ENCODE measurements at regions not wholly inside any gene's neighbourhood (a gene's known extent, or its start where the extent isn't known, plus 50 kb on each side); places are given as distances from the start of the nearest gene placed in this dataset.

- 82% methylated on average over 1 of the region's 1 CpG; no CpG with 5 or more reads in 1 of the 2 experiments for WGBS, 2 experiments
- no peaks in the 10 kb centered on the region for H3K27me3 ChIP-seq (ENCODE audit: control insufficient read depth, insufficient read depth, low read length, poor library complexity, severe bottlenecking)
- H3K27ac ChIP-seq (ENCODE audit: insufficient read depth, low read depth, low read length, poor library complexity, severe bottlenecking), result no peak overlapping the region
Measured at GRCh38 chr9:27765266-27766072, 192.2 kb upstream of the C9orf72 start.

GRCh38 chr9:27766073-27766835 is 193.0 kb upstream of the C9orf72 start:
- Histone ChIP-seq H3K27ac (ENCODE audit: insufficient read depth, low read depth, low read length, poor library complexity, severe bottlenecking) (no peak overlapping the region), H3K27me3 (ENCODE audit: control insufficient read depth, insufficient read depth, low read length, poor library complexity, severe bottlenecking) (no peaks in the 10 kb centered on the region)
- 79 to 91% methylated on average over 3 of the region's 3 CpGs for WGBS, 2 experiments

More at GRCh38 chr9:27765266-27766072, 192.2 kb upstream of the C9orf72 start:
- peaks cover 3% of the 10 kb centered on the region for H3K4me1 ChIP-seq (ENCODE audit: control insufficient read depth, insufficient read depth, low read length)
- H3K4me3 ChIP-seq (ENCODE audit: insufficient read depth, low read depth, low read length), result no peak overlapping the region
- H3K36me3 ChIP-seq (ENCODE audit: control insufficient read depth, insufficient read depth, low read length), result no peaks in the 10 kb centered on the region
- H3K9me3 ChIP-seq (ENCODE audit: control insufficient read depth, low read length), result no peaks in the 10 kb centered on the region

GRCh38 chr9:27768781-27769180 is 195.5 kb upstream of the C9orf72 start:
- H3K9me3 ChIP-seq (ENCODE audit: control insufficient read depth, low read length), result no peaks in the 10 kb centered on the region
- no peak overlapping the region for H3K4me3 ChIP-seq (ENCODE audit: insufficient read depth, low read depth, low read length)
- no peaks in the 10 kb centered on the region for H3K36me3 ChIP-seq (ENCODE audit: control insufficient read depth, insufficient read depth, low read length)
- H3K27ac ChIP-seq (ENCODE audit: insufficient read depth, low read depth, low read length, poor library complexity, severe bottlenecking), result no peak overlapping the region
- peaks cover 15% of the 10 kb centered on the region for H3K4me1 ChIP-seq (ENCODE audit: control insufficient read depth, insufficient read depth, low read length)
- H3K27me3 ChIP-seq (ENCODE audit: control insufficient read depth, insufficient read depth, low read length, poor library complexity, severe bottlenecking), result no peaks in the 10 kb centered on the region
- WGBS, 2 experiments, result 86 to 96% methylated on average over 2 to 3 of the region's 3 CpGs

More at GRCh38 chr9:27766073-27766835, 193.0 kb upstream of the C9orf72 start:
- no peaks in the 10 kb centered on the region for H3K9me3 ChIP-seq (ENCODE audit: control insufficient read depth, low read length)
- no peaks in the 10 kb centered on the region for H3K36me3 ChIP-seq (ENCODE audit: control insufficient read depth, insufficient read depth, low read length)
- no peak overlapping the region for H3K4me3 ChIP-seq (ENCODE audit: insufficient read depth, low read depth, low read length)
- peaks cover 3% of the 10 kb centered on the region for H3K4me1 ChIP-seq (ENCODE audit: control insufficient read depth, insufficient read depth, low read length)

- H3K27me3 ChIP-seq (ENCODE audit: control insufficient read depth, insufficient read depth, low read length, poor library complexity, severe bottlenecking), result no peaks in the 10 kb centered on the region
- no peak overlapping the region for H3K27ac ChIP-seq (ENCODE audit: insufficient read depth, low read depth, low read length, poor library complexity, severe bottlenecking)
- peaks cover 15% of the 10 kb centered on the region for H3K4me1 ChIP-seq (ENCODE audit: control insufficient read depth, insufficient read depth, low read length)
- no peak overlapping the region for H3K4me3 ChIP-seq (ENCODE audit: insufficient read depth, low read depth, low read length)
- no peaks in the 10 kb centered on the region for H3K9me3 ChIP-seq (ENCODE audit: control insufficient read depth, low read length)
- H3K36me3 ChIP-seq (ENCODE audit: control insufficient read depth, insufficient read depth, low read length), result no peaks in the 10 kb centered on the region
- WGBS, 2 experiments, result 75 to 77% methylated on average over 5 of the region's 5 CpGs
Measured at GRCh38 chr9:27770541-27770940, 197.3 kb upstream of the C9orf72 start.

GRCh38 chr9:27771803-27772545 is 198.7 kb upstream of the C9orf72 start:
- Histone ChIP-seq H3K4me3 (ENCODE audit: insufficient read depth, low read depth, low read length) (no peak overlapping the region), H3K27ac (ENCODE audit: insufficient read depth, low read depth, low read length, poor library complexity, severe bottlenecking) (no peak overlapping the region), H3K9me3 (ENCODE audit: control insufficient read depth, low read length) (no peaks in the 10 kb centered on the region), H3K27me3 (ENCODE audit: control insufficient read depth, insufficient read depth, low read length, poor library complexity, severe bottlenecking) (no peaks in the 10 kb centered on the region), H3K36me3 (ENCODE audit: control insufficient read depth, insufficient read depth, low read length) (no peaks in the 10 kb centered on the region), H3K4me1 (ENCODE audit: control insufficient read depth, insufficient read depth, low read length) (peaks cover 12% of the 10 kb centered on the region)
- 52 to 65% methylated on average over 4 of the region's 4 CpGs for WGBS, 2 experiments

GRCh38 chr9:27784847-27785713 is 211.8 kb upstream of the C9orf72 start:
- WGBS, 2 experiments, result 67% methylated on average over 7 of the region's 7 CpGs
- no peaks in the 10 kb centered on the region for H3K4me1 ChIP-seq (ENCODE audit: control insufficient read depth, insufficient read depth, low read length)
- no peaks in the 10 kb centered on the region for H3K9me3 ChIP-seq (ENCODE audit: control insufficient read depth, low read length)
- no peak overlapping the region for H3K27ac ChIP-seq (ENCODE audit: insufficient read depth, low read depth, low read length, poor library complexity, severe bottlenecking)
- H3K27me3 ChIP-seq (ENCODE audit: control insufficient read depth, insufficient read depth, low read length, poor library complexity, severe bottlenecking), result no peaks in the 10 kb centered on the region
- no peaks in the 10 kb centered on the region for H3K36me3 ChIP-seq (ENCODE audit: control insufficient read depth, insufficient read depth, low read length)
- H3K4me3 ChIP-seq (ENCODE audit: insufficient read depth, low read depth, low read length), result no peak overlapping the region

GRCh38 chr9:27785714-27786100 is 212.4 kb upstream of the C9orf72 start:
- Histone ChIP-seq H3K4me3 (ENCODE audit: insufficient read depth, low read depth, low read length) (no peak overlapping the region), H3K27me3 (ENCODE audit: control insufficient read depth, insufficient read depth, low read length, poor library complexity, severe bottlenecking) (no peaks in the 10 kb centered on the region), H3K36me3 (ENCODE audit: control insufficient read depth, insufficient read depth, low read length) (no peaks in the 10 kb centered on the region), H3K9me3 (ENCODE audit: control insufficient read depth, low read length) (no peaks in the 10 kb centered on the region), H3K4me1 (ENCODE audit: control insufficient read depth, insufficient read depth, low read length) (no peaks in the 10 kb centered on the region), H3K27ac (ENCODE audit: insufficient read depth, low read depth, low read length, poor library complexity, severe bottlenecking) (no peak overlapping the region)

GRCh38 chr9:27787891-27788290 is 214.6 kb upstream of the C9orf72 start:
- WGBS, 2 experiments, result 75 to 88% methylated on average over 2 of the region's 2 CpGs
- Histone ChIP-seq H3K36me3 (ENCODE audit: control insufficient read depth, insufficient read depth, low read length) (no peaks in the 10 kb centered on the region), H3K4me1 (ENCODE audit: control insufficient read depth, insufficient read depth, low read length) (no peaks in the 10 kb centered on the region), H3K27ac (ENCODE audit: insufficient read depth, low read depth, low read length, poor library complexity, severe bottlenecking) (no peak overlapping the region), H3K4me3 (ENCODE audit: insufficient read depth, low read depth, low read length) (no peak overlapping the region), H3K27me3 (ENCODE audit: control insufficient read depth, insufficient read depth, low read length, poor library complexity, severe bottlenecking) (no peaks in the 10 kb centered on the region), H3K9me3 (ENCODE audit: control insufficient read depth, low read length) (no peaks in the 10 kb centered on the region)

- no peak overlapping the region for H3K27ac ChIP-seq (ENCODE audit: insufficient read depth, low read depth, low read length, poor library complexity, severe bottlenecking)
- H3K4me3 ChIP-seq (ENCODE audit: insufficient read depth, low read depth, low read length), result no peak overlapping the region
- H3K36me3 ChIP-seq (ENCODE audit: control insufficient read depth, insufficient read depth, low read length), result no peaks in the 10 kb centered on the region
- no peaks in the 10 kb centered on the region for H3K27me3 ChIP-seq (ENCODE audit: control insufficient read depth, insufficient read depth, low read length, poor library complexity, severe bottlenecking)
- H3K4me1 ChIP-seq (ENCODE audit: control insufficient read depth, insufficient read depth, low read length), result no peaks in the 10 kb centered on the region
- H3K9me3 ChIP-seq (ENCODE audit: control insufficient read depth, low read length), result no peaks in the 10 kb centered on the region
- WGBS, 2 experiments, result 93 to 100% methylated on average over 1 of the region's 1 CpG
Measured at GRCh38 chr9:27791311-27791710, 218.0 kb upstream of the C9orf72 start.

Measured in ectodermal cell (in vitro differentiated cells).